RWPE2 (cell line): ENCODE measurements at regions not wholly inside any gene's neighbourhood (a gene's known extent, or its start where the extent isn't known, plus 50 kb on each side); places are given as distances from the start of the nearest gene placed in this dataset.

Source experiments
- ATAC-seq: fragments of 200-7000 bp; cut with Tn5 transposase; 3 replicates; pipeline ENCODE4 v1.9.1; 2021; ENCODE audit warnings: low read depth
- DNase-seq: peaks from one replicate; pipeline ENCODE4 v3.0.0-alpha.2; 2020; ENCODE audit warnings: low spot score
- H3K27ac ChIP-seq: fragments of 450-650 bp; 2 replicates; pipeline ENCODE4 v1.5.1; 2017; ENCODE audit warnings: mild to moderate bottlenecking; ENCODE audit not compliant: poor library complexity, severe bottlenecking
- H3K27me3 ChIP-seq: fragments of 250-450 bp; sonication (Bioruptor Pico); 2 replicates; pipeline ENCODE4 v1.5.1; 2021; ENCODE audit warnings: mild to moderate bottlenecking, moderate library complexity; ENCODE audit not compliant: insufficient read depth, poor library complexity, severe bottlenecking
- H3K36me3 ChIP-seq: fragments of 250-450 bp; sonication (Bioruptor Pico); 2 replicates; pipeline ENCODE4 v1.5.1; 2020; ENCODE audit warnings: low read depth, mild to moderate bottlenecking, moderate library complexity
- H3K4me1 ChIP-seq: fragments of 250-450 bp; sonication (Bioruptor Pico); 2 replicates; pipeline ENCODE4 v1.5.1; 2021; ENCODE audit warnings: mild to moderate bottlenecking, moderate library complexity; ENCODE audit not compliant: insufficient read depth, poor library complexity, severe bottlenecking
- H3K4me3 ChIP-seq: fragments of 250-450 bp; sonication (Bioruptor Pico); 2 replicates; pipeline ENCODE4 v1.5.1; 2021; ENCODE audit warnings: mild to moderate bottlenecking, moderate library complexity; ENCODE audit not compliant: severe bottlenecking
- H3K9me3 ChIP-seq: fragments of 250-450 bp; sonication (Bioruptor Pico); 2 replicates; pipeline ENCODE4 v1.5.1; 2021; ENCODE audit warnings: mild to moderate bottlenecking, moderate library complexity; ENCODE audit not compliant: severe bottlenecking
- CTCF ChIP-seq: fragments of 450-650 bp; IDR thresholded peaks from one replicate; pipeline ENCODE4 v1.5.1; 2017; ENCODE audit warnings: mild to moderate bottlenecking, moderate library complexity; ENCODE audit not compliant: poor library complexity, severe bottlenecking

GRCh38 chr4:27186710-27187109, 326.1 kb downstream of the STIM2 start:
- no peaks in the 10 kb centered on the region for H3K4me1 ChIP-seq
- no peaks in the 10 kb centered on the region for H3K36me3 ChIP-seq
- no peak overlapping the region for H3K4me3 ChIP-seq
- no peak for TF ChIP-seq CTCF
- H3K9me3 ChIP-seq: no peaks in the 10 kb centered on the region
- H3K27ac ChIP-seq: no peak overlapping the region
- no peak for DNase-seq
- H3K27me3 ChIP-seq: no peaks in the 10 kb centered on the region
- no peak for ATAC-seq

GRCh38 chr4:27187786-27188185, 327.1 kb downstream of the STIM2 start:
- ATAC-seq (no peak), DNase-seq (no peak)
- no peak for TF ChIP-seq CTCF
- Histone ChIP-seq H3K9me3 (no peaks in the 10 kb centered on the region), H3K36me3 (no peaks in the 10 kb centered on the region), H3K27ac (no peak overlapping the region), H3K27me3 (no peaks in the 10 kb centered on the region), H3K4me3 (no peak overlapping the region), H3K4me1 (no peaks in the 10 kb centered on the region)

- Histone ChIP-seq H3K27me3 (no peaks in the 10 kb centered on the region), H3K27ac (no peak overlapping the region), H3K4me3 (no peak overlapping the region), H3K4me1 (no peaks in the 10 kb centered on the region), H3K9me3 (no peaks in the 10 kb centered on the region), H3K36me3 (no peaks in the 10 kb centered on the region)
- DNase-seq: no peak
- no peak for ATAC-seq
- TF ChIP-seq CTCF: no peak
Observed at GRCh38 chr4:27189683-27190082, 329.0 kb downstream of the STIM2 start.

- no peak for TF ChIP-seq CTCF
- Histone ChIP-seq H3K4me1 (no peaks in the 10 kb centered on the region), H3K9me3 (no peaks in the 10 kb centered on the region), H3K27me3 (no peaks in the 10 kb centered on the region), H3K36me3 (no peaks in the 10 kb centered on the region), H3K4me3 (no peak overlapping the region), H3K27ac (no peak overlapping the region)
- ATAC-seq (no peak), DNase-seq (no peak)
Observed at GRCh38 chr4:27191592-27191991, 331.0 kb downstream of the STIM2 start.

GRCh38 chr4:27194599-27195176, 334.0 kb downstream of the STIM2 start:
- H3K4me1 ChIP-seq: no peaks in the 10 kb centered on the region
- ATAC-seq: no peak
- no peaks in the 10 kb centered on the region for H3K36me3 ChIP-seq
- no peaks in the 10 kb centered on the region for H3K9me3 ChIP-seq
- H3K4me3 ChIP-seq: no peak overlapping the region
- DNase-seq: no peak
- H3K27me3 ChIP-seq: no peaks in the 10 kb centered on the region
- TF ChIP-seq CTCF: no peak
- no peak overlapping the region for H3K27ac ChIP-seq
